SK-N-SH (cell line): ENCODE measurements at regions not wholly inside any gene's neighbourhood (a gene's known extent, or its start where the extent isn't known, plus 50 kb on each side); places are given as distances from the start of the nearest gene placed in this dataset.

Experiments
- CTCF ChIA-PET: fragments of 300-600, 350-600 bp; formaldehyde crosslinking; extraction: SDS; loops from one replicate; lab custom pipeline; 2021; lab: Yijun Ruan, JAX
- POLR2A ChIA-PET: fragments of 350-600 bp; sonication (Branson Sonifier 250); formaldehyde crosslinking; extraction: SDS; loops from one replicate; lab custom pipeline; 2020; ENCODE audit warnings: antibody characterized with exemption, inconsistent platforms; lab: Yijun Ruan, JAX
- DNase-seq: peaks from one replicate; pipeline ENCODE4 v3.0.0; 2012
- H2AFZ ChIP-seq: fragments of 200-600 bp; sonication (generic); 2 replicates; pipeline ENCODE4 v1.8.1; 2016; ENCODE audit warnings: antibody characterized with exemption, mild to moderate bottlenecking, low read depth
- H3F3A ChIP-seq: fragments of 200-600 bp; sonication (generic); replicated peaks from 2 replicates; pipeline ENCODE3; 2016; ENCODE audit warnings: antibody characterized with exemption, mild to moderate bottlenecking; ENCODE audit not compliant: insufficient read depth
- H3K27ac ChIP-seq, 2 experiments: fragments of 200-500 bp in 1 of 2; fragments of 200-600 bp in 1 of 2; sonication (Bioruptor generic) in 1 of 2; sonication (generic), shearing (Covaris generic) in 1 of 2; 2 replicates each; pipeline versions ENCODE4 v1.5.1 to v1.6.1; 2014 to 2016; ENCODE audit warnings: low read depth in 2 of 2, inconsistent platforms in 1 of 2, low read length in 1 of 2, mild to moderate bottlenecking in 1 of 2, mixed read lengths in 1 of 2
- H3K27me3 ChIP-seq: fragments of 200-600 bp; sonication (generic), shearing (Covaris generic); 2 replicates; pipeline ENCODE4 v1.6.1; 2016; ENCODE audit warnings: mixed run types; ENCODE audit not compliant: insufficient read depth
- H3K36me3 ChIP-seq, 2 experiments: fragments of 200-500 bp in 1 of 2; fragments of 200-600 bp in 1 of 2; sonication (Bioruptor generic) in 1 of 2; sonication (generic) in 1 of 2; replicated peaks in 1 of 2; 2 replicates each; pipeline versions ENCODE3 to v1.5.1; 2014 to 2016; ENCODE audit warnings: low read length in 1 of 2, mild to moderate bottlenecking in 1 of 2; ENCODE audit not compliant: insufficient read depth in 2 of 2, control insufficient read depth in 1 of 2
- H3K4me1 ChIP-seq, 2 experiments: fragments of 200-500 bp in 1 of 2; fragments of 200-600 bp in 1 of 2; sonication (Bioruptor generic) in 1 of 2; sonication (generic), shearing (Covaris generic) in 1 of 2; 2 replicates each; pipeline versions ENCODE4 v1.5.1 to v1.6.1; 2014 to 2016; ENCODE audit warnings: low read depth in 1 of 2, low read length in 1 of 2, mixed run types in 1 of 2; ENCODE audit not compliant: insufficient read depth in 2 of 2, control insufficient read depth in 1 of 2
- H3K4me2 ChIP-seq: fragments of 200-600 bp; sonication (generic), shearing (Covaris generic); 2 replicates; pipeline ENCODE4 v1.6.1; 2017; ENCODE audit warnings: mixed run types
- H3K4me3 ChIP-seq, 2 experiments: fragments of 200-500 bp in 1 of 2; fragments of 200-600 bp in 1 of 2; sonication (Bioruptor generic) in 1 of 2; sonication (generic), shearing (Covaris generic) in 1 of 2; 2 replicates each; pipeline versions ENCODE4 v1.5.1 to v1.8.1; 2014 to 2016; ENCODE audit warnings: low read depth in 2 of 2, inconsistent platforms in 1 of 2, low read length in 1 of 2, mild to moderate bottlenecking in 1 of 2, mixed read lengths in 1 of 2, moderate library complexity in 1 of 2
- H3K79me2 ChIP-seq: fragments of 200-600 bp; sonication (generic); 2 replicates; pipeline ENCODE4 v1.8.1; 2017; ENCODE audit warnings: mild to moderate bottlenecking; ENCODE audit not compliant: insufficient read depth
- H3K9ac ChIP-seq: fragments of 200-600 bp; sonication (generic); 2 replicates; pipeline ENCODE4 v1.6.1; 2017; ENCODE audit warnings: mixed run types
- H3K9me2 ChIP-seq: fragments of 200-600 bp; sonication (generic); 2 replicates; pipeline ENCODE4 v1.6.1; 2017; ENCODE audit warnings: mixed run types
- H3K9me3 ChIP-seq: fragments of 200-600 bp; sonication (generic); 2 replicates; pipeline ENCODE4 v1.6.1; 2017; ENCODE audit warnings: mixed run types, mild to moderate bottlenecking, moderate library complexity
- H4K20me1 ChIP-seq: fragments of 200-600 bp; sonication (generic); 2 replicates; pipeline ENCODE4 v1.6.1; 2017; ENCODE audit warnings: mild to moderate bottlenecking, mixed run types; ENCODE audit not compliant: insufficient read depth
- EZH2phosphoT487 ChIP-seq: fragments of 200-600 bp; sonication (generic); IDR thresholded peaks from 2 replicates; pipeline ENCODE4 v1.6.1; 2017; ENCODE audit warnings: low read depth, mixed run types, mild to moderate bottlenecking, antibody characterized with exemption, moderate library complexity, borderline replicate concordance
- FOXJ3 ChIP-seq: sonication (generic); formaldehyde crosslinking; IDR thresholded peaks from 2 replicates; pipeline ENCODE4 v1.5.1; 2020; ENCODE audit warnings: mild to moderate bottlenecking, missing genetic modification reagents
- JUND ChIP-seq: IDR thresholded peaks from 2 replicates; pipeline ENCODE4 v1.4.0; 2012
- MEF2A ChIP-seq: IDR thresholded peaks from 2 replicates; pipeline ENCODE4 v1.4.0; 2012; ENCODE audit warnings: low read depth, borderline replicate concordance
- MXI1 ChIP-seq: IDR thresholded peaks from 2 replicates; pipeline ENCODE4 v1.6.1; 2012; ENCODE audit warnings: mild to moderate bottlenecking, low read depth, low read length, improper control_type of control experiment
- NFIC ChIP-seq: IDR thresholded peaks from 2 replicates; pipeline ENCODE4 v1.4.0; 2012; ENCODE audit warnings: borderline replicate concordance
- NRF1 ChIP-seq: IDR thresholded peaks from 2 replicates; pipeline ENCODE4 v1.6.1; 2012; ENCODE audit warnings: low read depth, mild to moderate bottlenecking, low read length
- PBX3 ChIP-seq: IDR thresholded peaks from 2 replicates; pipeline ENCODE4; 2012
- RFX5 ChIP-seq: IDR thresholded peaks from 2 replicates; pipeline ENCODE4 v1.6.1; 2012; ENCODE audit warnings: mild to moderate bottlenecking, improper control_type of control experiment, low read length
- RXRA ChIP-seq: IDR thresholded peaks from 2 replicates; pipeline ENCODE4 v1.4.0; 2012; ENCODE audit warnings: low read depth, mild to moderate bottlenecking, borderline replicate concordance
- SIN3A ChIP-seq: IDR thresholded peaks from 2 replicates; pipeline ENCODE4 v1.6.1; 2012; ENCODE audit warnings: low read depth, mild to moderate bottlenecking, low read length, moderate library complexity, borderline replicate concordance
- TCF12 ChIP-seq: IDR thresholded peaks from 2 replicates; pipeline ENCODE4 v1.4.0; 2012
- YY1 ChIP-seq: IDR thresholded peaks from 2 replicates; pipeline ENCODE4 v1.4.0; 2012; ENCODE audit warnings: low read depth, mild to moderate bottlenecking
- WGBS: methylation state at CpG from one replicate; pipeline ENCODE4 v1.1.6; 2017; ENCODE audit warnings: low lambda C conversion rate; 5-methylcytosine and 5-hydroxymethylcytosine counted together
- TF ChIP-seq, protein P1 (sequence below): fragments of 150-350 bp; IDR thresholded peaks from 2 replicates; pipeline ENCODE4 v1.6.1; 2016; ENCODE audit warnings: mild to moderate bottlenecking, low read depth, low read length
- TF ChIP-seq, protein P2 (sequence below): IDR thresholded peaks from 2 replicates; pipeline ENCODE4 v1.6.1; 2012; ENCODE audit warnings: mild to moderate bottlenecking, low read depth, low read length, moderate library complexity

DNA sequence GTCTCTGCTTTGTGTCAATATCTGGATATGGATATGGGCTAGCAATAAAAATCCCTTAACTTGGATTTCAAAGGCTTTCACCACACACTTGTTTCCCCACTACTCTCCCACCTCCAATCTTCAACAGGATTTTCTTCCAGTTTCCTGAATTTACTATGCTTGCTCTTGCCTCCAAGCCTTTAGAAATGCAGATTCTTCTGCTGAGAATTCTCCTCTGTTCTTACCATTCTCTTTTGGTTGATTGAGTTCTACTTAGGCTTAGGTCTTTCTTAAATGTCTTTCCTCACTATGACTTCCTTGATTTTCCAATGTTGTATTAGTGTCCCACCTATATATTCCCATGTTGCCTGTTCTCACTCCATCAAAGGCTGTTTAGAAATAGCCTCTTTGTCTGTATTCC lies 1502.4 kb upstream of the TENM4 start:
- Histone ChIP-seq H3F3A (no peaks in the 10 kb centered on the region), H3K9me2 (no peaks in the 10 kb centered on the region), H3K9ac (no peak overlapping the region), H3K4me3 (no peak overlapping the region), H2AFZ (no peak overlapping the region), H3K79me2 (no peaks in the 10 kb centered on the region), H3K4me2 (no peak overlapping the region), H3K9me3 (no peaks in the 10 kb centered on the region), H3K27me3 (no peaks in the 10 kb centered on the region), H3K4me1 (no peaks in the 10 kb centered on the region), H3K36me3 (no peaks in the 10 kb centered on the region), H4K20me1 (no peaks in the 10 kb centered on the region), H3K27ac (no peak overlapping the region)
- no peak for DNase-seq
- CTCF ChIA-PET = no interaction called here
- TF ChIP-seq, protein P1, sequence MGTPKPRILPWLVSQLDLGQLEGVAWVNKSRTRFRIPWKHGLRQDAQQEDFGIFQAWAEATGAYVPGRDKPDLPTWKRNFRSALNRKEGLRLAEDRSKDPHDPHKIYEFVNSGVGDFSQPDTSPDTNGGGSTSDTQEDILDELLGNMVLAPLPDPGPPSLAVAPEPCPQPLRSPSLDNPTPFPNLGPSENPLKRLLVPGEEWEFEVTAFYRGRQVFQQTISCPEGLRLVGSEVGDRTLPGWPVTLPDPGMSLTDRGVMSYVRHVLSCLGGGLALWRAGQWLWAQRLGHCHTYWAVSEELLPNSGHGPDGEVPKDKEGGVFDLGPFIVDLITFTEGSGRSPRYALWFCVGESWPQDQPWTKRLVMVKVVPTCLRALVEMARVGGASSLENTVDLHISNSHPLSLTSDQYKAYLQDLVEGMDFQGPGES = no peak
- TF ChIP-seq SIN3A (no peak), EZH2phosphoT487 (no peak), YY1 (no peak), RXRA (no peak), MXI1 (no peak), NFIC (no peak), FOXJ3 (CRISPR knock-in tag) (no peak), MEF2A (no peak), PBX3 (no peak), RFX5 (no peak), NRF1 (no peak)
- TF ChIP-seq, protein P2, sequence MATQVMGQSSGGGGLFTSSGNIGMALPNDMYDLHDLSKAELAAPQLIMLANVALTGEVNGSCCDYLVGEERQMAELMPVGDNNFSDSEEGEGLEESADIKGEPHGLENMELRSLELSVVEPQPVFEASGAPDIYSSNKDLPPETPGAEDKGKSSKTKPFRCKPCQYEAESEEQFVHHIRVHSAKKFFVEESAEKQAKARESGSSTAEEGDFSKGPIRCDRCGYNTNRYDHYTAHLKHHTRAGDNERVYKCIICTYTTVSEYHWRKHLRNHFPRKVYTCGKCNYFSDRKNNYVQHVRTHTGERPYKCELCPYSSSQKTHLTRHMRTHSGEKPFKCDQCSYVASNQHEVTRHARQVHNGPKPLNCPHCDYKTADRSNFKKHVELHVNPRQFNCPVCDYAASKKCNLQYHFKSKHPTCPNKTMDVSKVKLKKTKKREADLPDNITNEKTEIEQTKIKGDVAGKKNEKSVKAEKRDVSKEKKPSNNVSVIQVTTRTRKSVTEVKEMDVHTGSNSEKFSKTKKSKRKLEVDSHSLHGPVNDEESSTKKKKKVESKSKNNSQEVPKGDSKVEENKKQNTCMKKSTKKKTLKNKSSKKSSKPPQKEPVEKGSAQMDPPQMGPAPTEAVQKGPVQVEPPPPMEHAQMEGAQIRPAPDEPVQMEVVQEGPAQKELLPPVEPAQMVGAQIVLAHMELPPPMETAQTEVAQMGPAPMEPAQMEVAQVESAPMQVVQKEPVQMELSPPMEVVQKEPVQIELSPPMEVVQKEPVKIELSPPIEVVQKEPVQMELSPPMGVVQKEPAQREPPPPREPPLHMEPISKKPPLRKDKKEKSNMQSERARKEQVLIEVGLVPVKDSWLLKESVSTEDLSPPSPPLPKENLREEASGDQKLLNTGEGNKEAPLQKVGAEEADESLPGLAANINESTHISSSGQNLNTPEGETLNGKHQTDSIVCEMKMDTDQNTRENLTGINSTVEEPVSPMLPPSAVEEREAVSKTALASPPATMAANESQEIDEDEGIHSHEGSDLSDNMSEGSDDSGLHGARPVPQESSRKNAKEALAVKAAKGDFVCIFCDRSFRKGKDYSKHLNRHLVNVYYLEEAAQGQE = no peak
- POLR2A ChIA-PET = no interaction called here

DNA sequence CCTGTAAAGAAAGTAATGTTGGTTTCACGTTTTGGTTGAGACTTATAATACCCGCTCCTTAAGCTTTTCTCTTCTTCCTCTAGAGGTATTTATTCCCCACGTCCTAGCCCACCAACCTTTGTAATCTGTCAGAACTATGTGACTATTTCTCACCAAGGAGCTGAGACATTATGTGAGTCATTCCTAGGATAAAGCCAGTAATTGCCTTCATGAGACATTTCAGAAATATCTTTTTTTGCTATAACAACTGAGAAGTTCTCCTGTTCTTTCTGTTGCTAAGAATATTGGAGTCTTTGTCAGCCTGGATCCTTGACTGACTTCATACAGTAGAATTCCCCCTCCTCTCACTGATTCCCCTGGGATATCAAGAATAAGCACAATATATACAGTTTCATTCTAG lies 1497.0 kb upstream of the TENM4 start:
- POLR2A ChIA-PET = no interaction called here
- H3K27ac ChIP-seq = no peak overlapping the region
- H3K4me1 ChIP-seq = no peaks in the 10 kb centered on the region
- H3F3A ChIP-seq = no peaks in the 10 kb centered on the region
- H4K20me1 ChIP-seq = no peaks in the 10 kb centered on the region
- WGBS = 25% methylated on average over 3 of the region's 3 CpGs
- no peak overlapping the region for H3K4me2 ChIP-seq
- no peaks in the 10 kb centered on the region for H3K9me2 ChIP-seq
- H3K36me3 ChIP-seq = no peaks in the 10 kb centered on the region
- no peaks in the 10 kb centered on the region for H3K9me3 ChIP-seq
- TF ChIP-seq RXRA = no peak
- no peak for TF ChIP-seq TCF12
- TF ChIP-seq JUND = no peak
- no peak overlapping the region for H3K4me3 ChIP-seq
- no peak overlapping the region for H2AFZ ChIP-seq
- H3K79me2 ChIP-seq = no peaks in the 10 kb centered on the region
- DNase-seq = no peak
- no peaks in the 10 kb centered on the region for H3K27me3 ChIP-seq
- H3K9ac ChIP-seq = no peak overlapping the region
- CTCF ChIA-PET = no interaction called here
